GM21381 (cell line): ENCODE measurements at regions not wholly inside any gene's neighbourhood (a gene's known extent, or its start where the extent isn't known, plus 50 kb on each side); places are given as distances from the start of the nearest gene placed in this dataset.
"Not testable (repeated sequence)": the region's sequence is repeated elsewhere in the genome, so short reads cannot be mapped to it uniquely, and the experiment has no call there.

Experiments
- ATAC-seq: cut with Tn5 transposase; IDR thresholded peaks from one replicate; pipeline ENCODE4 v1.9.1; 2021; ENCODE audit warnings: mild to moderate bottlenecking, moderate library complexity; ENCODE audit not compliant: unreplicated experiment

GRCh38 chr10:9402507-9403195 lies 1348.2 kb downstream of the GATA3 start:
- not testable (repeated sequence) for ATAC-seq

DNA sequence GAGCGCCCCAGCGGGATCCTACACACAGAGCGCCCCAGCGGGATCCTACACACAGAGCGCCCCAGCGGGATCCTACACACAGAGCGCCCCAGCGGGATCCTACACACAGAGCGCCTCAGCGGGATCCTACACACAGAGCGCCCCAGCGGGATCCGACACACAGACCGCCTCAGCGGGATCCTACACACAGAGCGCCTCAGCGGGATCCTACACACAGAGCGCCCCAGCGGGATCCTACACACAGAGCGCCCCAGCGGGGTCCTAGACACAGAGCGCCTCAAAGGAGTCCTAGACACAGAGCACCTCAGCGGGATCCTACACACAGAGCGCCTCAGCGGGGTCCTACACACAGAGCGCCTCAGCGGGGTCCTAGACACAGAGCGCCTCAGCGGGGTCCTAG lies 1352.7 kb downstream of the GATA3 start:
- ATAC-seq, result not testable (repeated sequence)

DNA sequence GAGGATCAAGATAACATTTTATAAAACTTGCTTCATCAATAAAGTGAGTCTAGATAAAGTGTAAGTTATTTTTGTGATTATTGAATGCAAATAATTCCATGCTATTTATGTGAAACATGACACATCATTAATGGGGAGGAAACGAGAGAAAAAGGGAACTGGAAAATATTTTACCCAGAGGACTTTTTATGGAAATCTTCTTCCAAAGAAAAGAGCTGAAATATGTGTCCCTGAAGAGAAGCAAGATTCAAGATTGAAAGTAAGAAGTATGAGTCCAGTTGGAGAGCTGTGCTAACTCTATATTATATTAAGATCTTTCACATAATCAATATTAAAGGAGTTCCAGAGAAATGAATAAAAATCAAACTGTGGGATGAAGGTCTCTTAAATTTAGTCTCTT lies 1361.8 kb downstream of the GATA3 start:
- no peak for ATAC-seq

DNA sequence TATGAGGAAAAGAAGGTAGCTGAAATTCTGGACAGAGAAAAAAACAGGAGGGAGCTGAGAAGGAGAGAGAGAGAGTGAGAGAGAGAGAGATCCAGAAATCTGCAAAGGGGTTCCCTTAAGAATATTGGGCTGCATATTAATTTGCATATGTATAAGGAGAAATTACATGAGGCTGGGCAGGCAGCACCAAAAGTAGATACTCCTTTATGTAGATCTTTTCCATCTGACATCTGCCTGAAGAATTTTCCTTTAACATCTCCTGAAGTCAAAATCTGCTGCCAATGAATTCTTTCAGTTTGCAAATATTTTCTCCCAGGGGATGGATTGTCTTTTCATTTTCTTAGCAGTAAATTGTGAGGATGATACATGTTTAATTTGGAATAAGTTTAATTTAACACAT lies 1365.3 kb downstream of the GATA3 start:
- no peak for ATAC-seq

GRCh38 chr10:9427209-9427608 lies 1372.7 kb downstream of the GATA3 start:
- no peak for ATAC-seq

DNA sequence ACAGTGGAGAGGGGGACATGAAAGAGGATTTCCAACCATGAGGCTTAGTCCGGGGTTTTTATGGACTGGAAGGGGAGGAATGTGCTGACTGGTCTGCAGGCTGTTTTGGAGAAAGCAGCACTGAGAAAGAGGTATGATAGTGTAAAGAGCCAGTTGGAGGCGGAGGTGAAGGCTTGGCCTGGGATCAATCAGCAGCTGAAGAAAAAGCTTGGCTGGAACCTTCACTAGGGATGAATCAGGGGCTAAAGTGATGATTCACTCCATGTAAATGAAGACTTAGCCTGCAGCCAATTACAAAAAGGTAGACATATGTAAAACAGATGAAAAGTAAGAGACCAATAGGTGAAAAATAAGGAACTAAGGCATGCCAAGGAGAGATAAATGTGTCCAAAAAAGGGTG lies 1382.6 kb downstream of the GATA3 start:
- no peak for ATAC-seq

DNA sequence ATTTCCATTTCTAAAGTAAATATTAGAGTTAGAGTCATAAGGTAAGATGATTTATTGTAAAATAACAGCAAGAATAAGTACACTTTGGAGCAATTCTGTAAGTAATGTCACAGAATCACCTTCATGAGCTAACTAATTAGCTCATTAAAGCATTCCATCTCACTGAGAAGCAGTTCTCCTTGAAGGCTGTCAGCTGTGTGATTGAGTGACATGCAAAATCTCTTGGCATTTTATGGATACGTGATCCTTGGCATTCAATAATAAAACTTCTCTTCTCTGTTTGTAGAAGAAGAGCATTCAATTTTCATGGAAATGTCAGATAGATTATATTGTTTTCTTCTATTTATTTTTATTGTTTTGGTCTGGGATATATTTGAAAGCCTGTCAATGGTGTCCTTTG lies 1389.3 kb downstream of the GATA3 start:
- ATAC-seq, result no peak

GRCh38 chr10:9449530-9449929 lies 1395.0 kb downstream of the GATA3 start:
- ATAC-seq, result no peak

- no peak for ATAC-seq
These were observed 1396.3 kb downstream of the GATA3 start for GRCh38 chr10:9450801-9451200.

GRCh38 chr10:9451211-9451773 lies 1396.8 kb downstream of the GATA3 start:
- no peak for ATAC-seq

- no peak for ATAC-seq
These were observed 1397.6 kb downstream of the GATA3 start for GRCh38 chr10:9452056-9452455.

DNA sequence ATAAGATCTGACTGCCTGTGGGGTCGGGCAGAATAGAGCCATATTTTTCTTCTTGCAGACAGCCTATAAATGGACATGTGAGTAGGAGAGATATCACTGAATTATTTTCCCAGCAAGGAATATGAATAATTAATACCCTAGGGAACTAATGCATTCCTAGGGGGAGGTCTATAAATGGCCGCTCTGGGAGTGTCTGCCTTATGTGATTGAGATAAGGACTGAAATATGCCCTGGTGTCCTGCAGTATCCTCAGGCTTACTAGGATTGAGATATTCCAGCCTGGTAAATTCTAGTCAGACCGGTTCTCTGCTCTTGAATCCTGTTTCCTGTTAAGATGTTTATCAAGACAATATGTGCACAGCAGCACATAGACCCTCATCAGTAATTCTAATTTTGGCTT lies 1399.4 kb downstream of the GATA3 start:
- ATAC-seq, result not testable (repeated sequence)

- ATAC-seq, result no peak
These were observed 1415.2 kb downstream of the GATA3 start for GRCh38 chr10:9469663-9470205.

- no peak for ATAC-seq
These were observed 1416.1 kb downstream of the GATA3 start for GRCh38 chr10:9470581-9470980.

- no peak for ATAC-seq
These were observed 1447.5 kb downstream of the GATA3 start for GRCh38 chr10:9501944-9502343.

DNA sequence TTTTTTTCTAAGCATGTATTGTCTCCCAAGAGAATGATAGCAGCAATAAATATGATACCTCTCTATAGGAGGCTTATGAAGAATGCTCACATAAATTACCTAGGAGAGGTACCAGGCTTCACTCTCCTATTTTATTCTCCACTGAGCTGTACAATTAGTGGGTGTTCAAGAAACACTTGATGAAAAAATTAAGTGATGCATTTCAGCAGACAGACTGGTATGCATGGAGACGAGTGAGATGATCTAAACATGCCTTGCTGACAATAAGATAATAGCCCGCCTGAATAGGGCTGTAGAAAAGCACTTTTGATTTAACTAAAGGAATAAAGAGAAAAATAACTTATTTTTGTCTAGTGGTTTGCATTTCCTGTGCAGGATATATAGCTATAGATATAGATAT lies 1449.7 kb downstream of the GATA3 start:
- no peak for ATAC-seq

- ATAC-seq, result no peak
These were observed 1451.1 kb downstream of the GATA3 start for GRCh38 chr10:9505546-9505945.

DNA sequence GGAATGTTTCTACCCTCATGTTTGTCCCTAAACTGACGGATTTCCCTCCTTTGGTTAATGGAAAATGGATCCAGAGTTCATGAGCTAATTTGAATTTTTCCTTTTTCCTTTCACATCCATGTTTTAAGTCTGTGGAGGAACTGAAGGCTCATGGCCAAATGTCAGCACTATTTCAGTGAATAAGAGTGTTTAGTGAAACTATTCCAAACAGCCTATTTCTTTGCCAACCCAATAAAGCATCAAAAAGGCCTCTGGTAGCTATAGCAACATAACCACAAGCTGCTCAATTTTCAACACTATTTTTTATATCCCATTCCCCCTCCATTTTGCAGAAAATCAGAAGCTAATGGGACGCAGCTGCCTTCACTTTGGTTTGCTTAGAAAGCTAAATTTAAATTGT lies 1454.1 kb downstream of the GATA3 start:
- no peak for ATAC-seq

DNA sequence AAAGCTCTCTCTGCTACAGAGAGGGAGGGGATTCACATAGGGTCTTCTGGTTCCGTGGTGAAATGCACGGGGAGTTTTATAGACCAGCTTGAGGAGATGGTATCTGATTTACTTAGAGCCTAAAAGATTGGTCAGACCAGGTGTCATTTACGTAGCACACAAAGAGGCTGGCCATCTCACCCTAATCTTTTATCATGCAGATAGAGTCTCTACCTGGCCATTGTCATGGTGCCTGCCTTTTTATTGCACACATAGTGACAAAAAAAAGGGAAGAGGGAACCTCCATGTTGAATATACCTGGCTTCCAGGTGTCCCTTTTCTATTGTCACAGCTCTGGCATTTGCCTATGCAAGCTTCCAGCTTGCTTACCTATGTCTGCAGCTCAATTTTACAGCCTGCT lies 1456.1 kb downstream of the GATA3 start:
- no peak for ATAC-seq

- ATAC-seq, result no peak
These were observed 1461.4 kb downstream of the GATA3 start for GRCh38 chr10:9515922-9516321.

DNA sequence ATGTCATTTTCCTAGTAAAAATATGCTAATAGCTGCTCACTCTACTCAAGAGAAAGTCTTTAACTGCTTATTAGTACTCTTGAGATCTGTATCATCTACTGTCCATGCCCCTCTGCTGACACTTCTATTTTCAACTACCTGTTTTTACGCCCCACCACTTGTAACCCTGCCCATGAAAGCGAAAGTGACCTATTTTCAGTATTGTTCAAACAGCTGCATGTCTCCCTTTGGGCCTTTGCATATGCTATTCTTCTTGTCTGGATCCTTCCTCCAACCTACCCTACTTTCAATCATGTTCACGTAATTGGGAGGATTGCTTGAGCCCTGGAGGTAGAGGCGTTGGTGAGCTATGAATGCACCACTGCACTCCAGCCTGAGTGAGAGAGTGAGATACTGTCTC lies 1481.3 kb downstream of the GATA3 start:
- ATAC-seq, result no peak

DNA sequence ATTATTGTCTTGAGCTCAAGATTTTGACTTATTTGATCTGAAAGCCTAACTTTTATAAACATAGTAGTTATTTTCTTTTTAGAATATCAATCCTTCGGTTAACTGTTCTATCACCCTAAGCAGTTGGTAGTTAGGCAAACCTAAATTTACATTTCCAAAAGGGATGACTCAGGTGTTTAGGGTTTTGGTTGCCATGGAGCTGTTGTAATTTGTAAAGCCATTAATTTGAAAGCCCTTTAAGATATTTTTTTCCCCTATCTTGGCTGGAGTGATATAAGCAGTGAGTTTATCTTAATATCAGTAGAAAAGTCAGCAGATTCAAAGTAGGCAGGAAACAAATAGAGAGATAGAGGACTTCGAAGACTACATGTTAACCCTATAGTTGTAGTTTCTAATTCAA lies 1472.6 kb upstream of the CELF2 start:
- ATAC-seq, result no peak
